GM23338 (cell line): ENCODE measurements at regions not wholly inside any gene's neighbourhood (a gene's known extent, or its start where the extent isn't known, plus 50 kb on each side); places are given as distances from the start of the nearest gene placed in this dataset.

Source experiments
- ATAC-seq: fragments of 200-7000 bp; cut with Tn5 transposase; 3 replicates; pipeline ENCODE4 v1.9.1; 2020
- DNase-seq: peaks from one replicate; pipeline ENCODE4 v3.0.0-alpha.2; 2015; ENCODE audit warnings: low spot score
- H2AFZ ChIP-seq: fragments of 200-600 bp; sonication (generic); 2 replicates; pipeline ENCODE4 v1.8.0; 2016; ENCODE audit warnings: antibody characterized with exemption, mild to moderate bottlenecking, moderate library complexity
- H3F3A ChIP-seq: fragments of 200-600 bp; sonication (generic); replicated peaks from 2 replicates; pipeline ENCODE4 v1.8.0; 2017; ENCODE audit warnings: antibody characterized with exemption, mixed run types, low read depth
- H3K27ac ChIP-seq: fragments of 200-600 bp; sonication (generic); 2 replicates; pipeline ENCODE4 v1.6.1; 2016; ENCODE audit warnings: low read depth
- H3K27me3 ChIP-seq: fragments of 200-600 bp; sonication (generic); 2 replicates; pipeline ENCODE4 v1.8.0; 2016; ENCODE audit warnings: mild to moderate bottlenecking, mixed run types, moderate library complexity; ENCODE audit not compliant: insufficient read depth
- H3K36me3 ChIP-seq: fragments of 200-600 bp; sonication (generic); 2 replicates; pipeline ENCODE4 v1.8.0; 2016; ENCODE audit warnings: mild to moderate bottlenecking; ENCODE audit not compliant: insufficient read depth
- H3K4me1 ChIP-seq: fragments of 200-600 bp; sonication (generic); 2 replicates; pipeline ENCODE4 v1.8.0; 2016; ENCODE audit warnings: mild to moderate bottlenecking, moderate library complexity; ENCODE audit not compliant: insufficient read depth
- H3K4me2 ChIP-seq: fragments of 200-600 bp; sonication (generic); 2 replicates; pipeline ENCODE4 v1.7.1; 2017; ENCODE audit warnings: mixed run types
- H3K4me3 ChIP-seq: fragments of 200-600 bp; sonication (generic); 2 replicates; pipeline ENCODE4 v1.6.1; 2016; ENCODE audit warnings: mixed run types
- H3K79me2 ChIP-seq: fragments of 200-600 bp; sonication (generic); replicated peaks from 2 replicates; pipeline ENCODE4 v1.8.0; 2017; ENCODE audit warnings: mild to moderate bottlenecking; ENCODE audit not compliant: insufficient read depth
- H3K9me2 ChIP-seq: fragments of 200-600 bp; sonication (generic); 2 replicates; pipeline ENCODE4 v1.8.0; 2017; ENCODE audit not compliant: insufficient read depth
- H4K20me1 ChIP-seq: fragments of 200-600 bp; sonication (generic); replicated peaks from 2 replicates; pipeline ENCODE4 v1.8.0; 2017; ENCODE audit warnings: mild to moderate bottlenecking; ENCODE audit not compliant: insufficient read depth
- H3K27ac Mint-ChIP-seq: 2 replicates; pipeline ENCODE4 v1.8.0; 2020; ENCODE audit warnings: inconsistent platforms, mild to moderate bottlenecking, moderate library complexity, mixed read lengths
- H3K27me3 Mint-ChIP-seq: 3 replicates; pipeline ENCODE4 v1.8.0; 2022; ENCODE audit warnings: low read depth, mild to moderate bottlenecking, moderate library complexity, mixed read lengths, inconsistent platforms; ENCODE audit not compliant: insufficient read depth, poor library complexity
- H3K36me3 Mint-ChIP-seq: 3 replicates; pipeline ENCODE4 v1.8.0; 2021; ENCODE audit warnings: low read depth, mild to moderate bottlenecking, inconsistent platforms, moderate library complexity, mixed read lengths
- H3K4me1 Mint-ChIP-seq: 3 replicates; pipeline ENCODE4 v1.8.0; 2020; ENCODE audit warnings: mild to moderate bottlenecking, inconsistent platforms, mixed read lengths
- H3K4me3 Mint-ChIP-seq: 3 replicates; pipeline ENCODE4 v1.8.0; 2021; ENCODE audit warnings: moderate library complexity, mild to moderate bottlenecking, inconsistent platforms, mixed read lengths
- H3K9me3 Mint-ChIP-seq: 3 replicates; pipeline ENCODE4 v1.8.0; 2020; ENCODE audit warnings: moderate library complexity, mild to moderate bottlenecking, inconsistent platforms, mixed read lengths
- CREB1 ChIP-seq: fragments of 250-450 bp; sonication (Bioruptor Pico); IDR thresholded peaks from 2 replicates; pipeline ENCODE4 v1.5.0; 2020; ENCODE audit warnings: low read depth, mild to moderate bottlenecking, moderate library complexity
- EZH2phosphoT487 ChIP-seq: fragments of 200-600 bp; sonication (generic); IDR thresholded peaks from one replicate; pipeline ENCODE4 v1.8.1; 2018; ENCODE audit warnings: antibody characterized with exemption; ENCODE audit not compliant: unreplicated experiment
- NANOG ChIP-seq: IDR thresholded peaks from 2 replicates; pipeline ENCODE4 v1.6.1; 2016; ENCODE audit warnings: antibody characterized with exemption, borderline replicate concordance
- POLR2AphosphoS5 ChIP-seq: IDR thresholded peaks from 2 replicates; pipeline ENCODE4 v1.6.1; 2016; ENCODE audit warnings: antibody characterized with exemption, low read depth
- STAT1 ChIP-seq: IDR thresholded peaks from one replicate; pipeline ENCODE4 v1.6.1; 2016; ENCODE audit warnings: antibody characterized with exemption; ENCODE audit not compliant: unreplicated experiment
- ZNF114 ChIP-seq: fragments of 250-450 bp; sonication (Bioruptor Pico); IDR thresholded peaks from 2 replicates; pipeline ENCODE4 v1.5.0; 2020; ENCODE audit warnings: mild to moderate bottlenecking, moderate library complexity
- TF ChIP-seq, protein P1 (sequence below): IDR thresholded peaks from 2 replicates; pipeline ENCODE4 v1.6.1; 2016; ENCODE audit warnings: antibody characterized with exemption
- TF ChIP-seq, protein P2 (sequence below): IDR thresholded peaks from one replicate; pipeline ENCODE4 v1.6.1; 2018; ENCODE audit warnings: antibody characterized with exemption; ENCODE audit not compliant: unreplicated experiment
- TF ChIP-seq, protein P3 (sequence below), 2 experiments: fragments of 200-600 bp in 1 of 2; sonication (generic) in 1 of 2; conservative IDR thresholded peaks; 2 replicates each; pipeline versions ENCODE4 v1.5.1 to v1.6.1; 2016 to 2017; ENCODE audit warnings: antibody characterized with exemption in 2 of 2, low read depth in 2 of 2, mild to moderate bottlenecking in 2 of 2, moderate library complexity in 1 of 2
- TF ChIP-seq, protein P4 (sequence below): fragments of 250-450 bp; sonication (Bioruptor Pico); IDR thresholded peaks from 2 replicates; pipeline ENCODE4 v1.5.0; 2020; ENCODE audit warnings: mild to moderate bottlenecking, moderate library complexity

DNA sequence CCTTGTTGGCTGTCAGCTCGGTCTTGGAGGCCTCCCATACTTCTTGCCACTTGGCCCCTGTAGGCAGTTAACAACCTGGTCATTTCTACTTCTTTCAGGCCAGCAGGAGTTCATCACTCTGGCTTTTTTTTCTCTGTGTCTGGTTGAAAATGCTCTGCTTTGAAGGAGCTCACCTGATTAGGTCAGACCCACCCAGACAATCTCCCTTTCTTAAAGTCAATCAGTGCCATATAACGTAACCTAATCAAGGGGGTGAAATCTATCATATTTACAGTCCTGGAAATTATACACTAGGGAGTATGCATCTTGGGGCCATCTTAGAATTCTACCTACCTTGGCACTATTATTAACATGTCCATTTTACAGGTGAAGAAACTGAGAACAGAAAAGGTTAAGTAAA lies 155.4 kb downstream of the SREK1 start:
- H3K27ac ChIP-seq: no peak overlapping the region
- H3K4me1 Mint-ChIP-seq: no peaks in the 10 kb centered on the region
- H3F3A ChIP-seq: no peaks in the 10 kb centered on the region
- no peaks in the 10 kb centered on the region for H3K27me3 Mint-ChIP-seq
- H3K4me3 Mint-ChIP-seq: no peak overlapping the region
- no peak overlapping the region for H2AFZ ChIP-seq
- DNase-seq (no peak), ATAC-seq (no peak)
- TF ChIP-seq STAT1 (no peak), POLR2AphosphoS5 (no peak), EZH2phosphoT487 (no peak), NANOG (no peak), CREB1 (CRISPR knock-in tag) (no peak), ZNF114 (CRISPR knock-in tag) (no peak)
- TF ChIP-seq, protein P1, sequence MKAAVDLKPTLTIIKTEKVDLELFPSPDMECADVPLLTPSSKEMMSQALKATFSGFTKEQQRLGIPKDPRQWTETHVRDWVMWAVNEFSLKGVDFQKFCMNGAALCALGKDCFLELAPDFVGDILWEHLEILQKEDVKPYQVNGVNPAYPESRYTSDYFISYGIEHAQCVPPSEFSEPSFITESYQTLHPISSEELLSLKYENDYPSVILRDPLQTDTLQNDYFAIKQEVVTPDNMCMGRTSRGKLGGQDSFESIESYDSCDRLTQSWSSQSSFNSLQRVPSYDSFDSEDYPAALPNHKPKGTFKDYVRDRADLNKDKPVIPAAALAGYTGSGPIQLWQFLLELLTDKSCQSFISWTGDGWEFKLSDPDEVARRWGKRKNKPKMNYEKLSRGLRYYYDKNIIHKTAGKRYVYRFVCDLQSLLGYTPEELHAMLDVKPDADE: no peak
- TF ChIP-seq, protein P2, sequence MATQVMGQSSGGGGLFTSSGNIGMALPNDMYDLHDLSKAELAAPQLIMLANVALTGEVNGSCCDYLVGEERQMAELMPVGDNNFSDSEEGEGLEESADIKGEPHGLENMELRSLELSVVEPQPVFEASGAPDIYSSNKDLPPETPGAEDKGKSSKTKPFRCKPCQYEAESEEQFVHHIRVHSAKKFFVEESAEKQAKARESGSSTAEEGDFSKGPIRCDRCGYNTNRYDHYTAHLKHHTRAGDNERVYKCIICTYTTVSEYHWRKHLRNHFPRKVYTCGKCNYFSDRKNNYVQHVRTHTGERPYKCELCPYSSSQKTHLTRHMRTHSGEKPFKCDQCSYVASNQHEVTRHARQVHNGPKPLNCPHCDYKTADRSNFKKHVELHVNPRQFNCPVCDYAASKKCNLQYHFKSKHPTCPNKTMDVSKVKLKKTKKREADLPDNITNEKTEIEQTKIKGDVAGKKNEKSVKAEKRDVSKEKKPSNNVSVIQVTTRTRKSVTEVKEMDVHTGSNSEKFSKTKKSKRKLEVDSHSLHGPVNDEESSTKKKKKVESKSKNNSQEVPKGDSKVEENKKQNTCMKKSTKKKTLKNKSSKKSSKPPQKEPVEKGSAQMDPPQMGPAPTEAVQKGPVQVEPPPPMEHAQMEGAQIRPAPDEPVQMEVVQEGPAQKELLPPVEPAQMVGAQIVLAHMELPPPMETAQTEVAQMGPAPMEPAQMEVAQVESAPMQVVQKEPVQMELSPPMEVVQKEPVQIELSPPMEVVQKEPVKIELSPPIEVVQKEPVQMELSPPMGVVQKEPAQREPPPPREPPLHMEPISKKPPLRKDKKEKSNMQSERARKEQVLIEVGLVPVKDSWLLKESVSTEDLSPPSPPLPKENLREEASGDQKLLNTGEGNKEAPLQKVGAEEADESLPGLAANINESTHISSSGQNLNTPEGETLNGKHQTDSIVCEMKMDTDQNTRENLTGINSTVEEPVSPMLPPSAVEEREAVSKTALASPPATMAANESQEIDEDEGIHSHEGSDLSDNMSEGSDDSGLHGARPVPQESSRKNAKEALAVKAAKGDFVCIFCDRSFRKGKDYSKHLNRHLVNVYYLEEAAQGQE: no peak
- TF ChIP-seq, protein P3, sequence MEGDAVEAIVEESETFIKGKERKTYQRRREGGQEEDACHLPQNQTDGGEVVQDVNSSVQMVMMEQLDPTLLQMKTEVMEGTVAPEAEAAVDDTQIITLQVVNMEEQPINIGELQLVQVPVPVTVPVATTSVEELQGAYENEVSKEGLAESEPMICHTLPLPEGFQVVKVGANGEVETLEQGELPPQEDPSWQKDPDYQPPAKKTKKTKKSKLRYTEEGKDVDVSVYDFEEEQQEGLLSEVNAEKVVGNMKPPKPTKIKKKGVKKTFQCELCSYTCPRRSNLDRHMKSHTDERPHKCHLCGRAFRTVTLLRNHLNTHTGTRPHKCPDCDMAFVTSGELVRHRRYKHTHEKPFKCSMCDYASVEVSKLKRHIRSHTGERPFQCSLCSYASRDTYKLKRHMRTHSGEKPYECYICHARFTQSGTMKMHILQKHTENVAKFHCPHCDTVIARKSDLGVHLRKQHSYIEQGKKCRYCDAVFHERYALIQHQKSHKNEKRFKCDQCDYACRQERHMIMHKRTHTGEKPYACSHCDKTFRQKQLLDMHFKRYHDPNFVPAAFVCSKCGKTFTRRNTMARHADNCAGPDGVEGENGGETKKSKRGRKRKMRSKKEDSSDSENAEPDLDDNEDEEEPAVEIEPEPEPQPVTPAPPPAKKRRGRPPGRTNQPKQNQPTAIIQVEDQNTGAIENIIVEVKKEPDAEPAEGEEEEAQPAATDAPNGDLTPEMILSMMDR (conservative IDR thresholded peaks at IDR 0.05; ENCODE audit: low read depth in 2 of 2): no peak
- TF ChIP-seq, protein P4, sequence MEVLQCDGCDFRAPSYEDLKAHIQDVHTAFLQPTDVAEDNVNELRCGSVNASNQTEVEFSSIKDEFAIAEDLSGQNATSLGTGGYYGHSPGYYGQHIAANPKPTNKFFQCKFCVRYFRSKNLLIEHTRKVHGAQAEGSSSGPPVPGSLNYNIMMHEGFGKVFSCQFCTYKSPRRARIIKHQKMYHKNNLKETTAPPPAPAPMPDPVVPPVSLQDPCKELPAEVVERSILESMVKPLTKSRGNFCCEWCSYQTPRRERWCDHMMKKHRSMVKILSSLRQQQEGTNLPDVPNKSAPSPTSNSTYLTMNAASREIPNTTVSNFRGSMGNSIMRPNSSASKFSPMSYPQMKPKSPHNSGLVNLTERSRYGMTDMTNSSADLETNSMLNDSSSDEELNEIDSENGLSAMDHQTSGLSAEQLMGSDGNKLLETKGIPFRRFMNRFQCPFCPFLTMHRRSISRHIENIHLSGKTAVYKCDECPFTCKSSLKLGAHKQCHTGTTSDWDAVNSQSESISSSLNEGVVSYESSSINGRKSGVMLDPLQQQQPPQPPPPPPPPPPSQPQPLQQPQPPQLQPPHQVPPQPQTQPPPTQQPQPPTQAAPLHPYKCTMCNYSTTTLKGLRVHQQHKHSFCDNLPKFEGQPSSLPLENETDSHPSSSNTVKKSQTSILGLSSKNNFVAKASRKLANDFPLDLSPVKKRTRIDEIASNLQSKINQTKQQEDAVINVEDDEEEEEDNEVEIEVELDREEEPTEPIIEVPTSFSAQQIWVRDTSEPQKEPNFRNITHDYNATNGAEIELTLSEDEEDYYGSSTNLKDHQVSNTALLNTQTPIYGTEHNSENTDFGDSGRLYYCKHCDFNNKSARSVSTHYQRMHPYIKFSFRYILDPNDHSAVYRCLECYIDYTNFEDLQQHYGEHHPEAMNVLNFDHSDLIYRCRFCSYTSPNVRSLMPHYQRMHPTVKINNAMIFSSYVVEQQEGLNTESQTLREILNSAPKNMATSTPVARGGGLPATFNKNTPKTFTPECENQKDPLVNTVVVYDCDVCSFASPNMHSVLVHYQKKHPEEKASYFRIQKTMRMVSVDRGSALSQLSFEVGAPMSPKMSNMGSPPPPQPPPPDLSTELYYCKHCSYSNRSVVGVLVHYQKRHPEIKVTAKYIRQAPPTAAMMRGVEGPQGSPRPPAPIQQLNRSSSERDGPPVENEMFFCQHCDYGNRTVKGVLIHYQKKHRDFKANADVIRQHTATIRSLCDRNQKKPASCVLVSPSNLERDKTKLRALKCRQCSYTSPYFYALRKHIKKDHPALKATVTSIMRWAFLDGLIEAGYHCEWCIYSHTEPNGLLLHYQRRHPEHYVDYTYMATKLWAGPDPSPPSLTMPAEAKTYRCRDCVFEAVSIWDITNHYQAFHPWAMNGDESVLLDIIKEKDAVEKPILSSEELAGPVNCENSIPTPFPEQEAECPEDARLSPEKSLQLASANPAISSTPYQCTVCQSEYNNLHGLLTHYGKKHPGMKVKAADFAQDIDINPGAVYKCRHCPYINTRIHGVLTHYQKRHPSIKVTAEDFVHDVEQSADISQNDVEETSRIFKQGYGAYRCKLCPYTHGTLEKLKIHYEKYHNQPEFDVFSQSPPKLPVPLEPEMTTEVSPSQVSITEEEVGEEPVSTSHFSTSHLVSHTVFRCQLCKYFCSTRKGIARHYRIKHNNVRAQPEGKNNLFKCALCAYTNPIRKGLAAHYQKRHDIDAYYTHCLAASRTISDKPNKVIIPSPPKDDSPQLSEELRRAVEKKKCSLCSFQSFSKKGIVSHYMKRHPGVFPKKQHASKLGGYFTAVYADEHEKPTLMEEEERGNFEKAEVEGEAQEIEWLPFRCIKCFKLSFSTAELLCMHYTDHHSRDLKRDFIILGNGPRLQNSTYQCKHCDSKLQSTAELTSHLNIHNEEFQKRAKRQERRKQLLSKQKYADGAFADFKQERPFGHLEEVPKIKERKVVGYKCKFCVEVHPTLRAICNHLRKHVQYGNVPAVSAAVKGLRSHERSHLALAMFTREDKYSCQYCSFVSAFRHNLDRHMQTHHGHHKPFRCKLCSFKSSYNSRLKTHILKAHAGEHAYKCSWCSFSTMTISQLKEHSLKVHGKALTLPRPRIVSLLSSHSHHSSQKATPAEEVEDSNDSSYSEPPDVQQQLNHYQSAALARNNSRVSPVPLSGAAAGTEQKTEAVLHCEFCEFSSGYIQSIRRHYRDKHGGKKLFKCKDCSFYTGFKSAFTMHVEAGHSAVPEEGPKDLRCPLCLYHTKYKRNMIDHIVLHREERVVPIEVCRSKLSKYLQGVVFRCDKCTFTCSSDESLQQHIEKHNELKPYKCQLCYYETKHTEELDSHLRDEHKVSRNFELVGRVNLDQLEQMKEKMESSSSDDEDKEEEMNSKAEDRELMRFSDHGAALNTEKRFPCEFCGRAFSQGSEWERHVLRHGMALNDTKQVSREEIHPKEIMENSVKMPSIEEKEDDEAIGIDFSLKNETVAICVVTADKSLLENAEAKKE (CRISPR knock-in tag): no peak
- H3K79me2 ChIP-seq: no peaks in the 10 kb centered on the region
- H3K27ac Mint-ChIP-seq: no peak overlapping the region
- no peaks in the 10 kb centered on the region for H3K27me3 ChIP-seq
- H3K36me3 Mint-ChIP-seq: no peaks in the 10 kb centered on the region
- no peaks in the 10 kb centered on the region for H3K9me2 ChIP-seq
- no peaks in the 10 kb centered on the region for H3K9me3 Mint-ChIP-seq
- H3K36me3 ChIP-seq: no peaks in the 10 kb centered on the region
- no peaks in the 10 kb centered on the region for H3K4me1 ChIP-seq
- no peak overlapping the region for H3K4me3 ChIP-seq
- no peak overlapping the region for H3K4me2 ChIP-seq
- no peaks in the 10 kb centered on the region for H4K20me1 ChIP-seq
